ENCODE measurements at regions not wholly inside any gene's neighbourhood (a gene's known extent, or its start where the extent isn't known, plus 50 kb on each side); places are given as distances from the start of the nearest gene placed in this dataset.

- peak; percentile 84 for DNase-seq (ENCODE audit: low read depth)
- no peak overlapping the region for H3K4me3 ChIP-seq (ENCODE audit: low read depth, low read length)
- no peak for TF ChIP-seq CTCF (IDR thresholded peaks at IDR 0.05; ENCODE audit: insufficient read depth, low read length)
Measured at GRCh38 chr15:35141743-35142471, 56.8 kb upstream of the NANOGP8 start.

GRCh38 chr15:35139822-35140221 lies 54.7 kb upstream of the NANOGP8 start:
- TF ChIP-seq CTCF (IDR thresholded peaks at IDR 0.05; ENCODE audit: insufficient read depth, low read length), result no peak
- H3K4me3 ChIP-seq (ENCODE audit: low read depth, low read length), result no peak overlapping the region
- no peak for DNase-seq (ENCODE audit: low read depth)

- H3K4me3 ChIP-seq (ENCODE audit: low read depth, low read length), result no peak overlapping the region
- TF ChIP-seq CTCF (IDR thresholded peaks at IDR 0.05; ENCODE audit: insufficient read depth, low read length), result no peak
- DNase-seq (ENCODE audit: low read depth), result no peak
Measured at GRCh38 chr15:35137190-35137574, 52.1 kb upstream of the NANOGP8 start.

- H3K4me3 ChIP-seq (ENCODE audit: low read depth, low read length), result no peak overlapping the region
- TF ChIP-seq CTCF (IDR thresholded peaks at IDR 0.05; ENCODE audit: insufficient read depth, low read length), result no peak
- no peak for DNase-seq (ENCODE audit: low read depth)
Measured at GRCh38 chr15:35136321-35137189, 51.5 kb upstream of the NANOGP8 start.
